Prostate gland (tissue), 2 donors: ENCODE measurements at regions not wholly inside any gene's neighbourhood (a gene's known extent, or its start where the extent isn't known, plus 50 kb on each side); places are given as distances from the start of the nearest gene placed in this dataset.
A peak's percentile ranks its signal among the peaks of the same experiment; 100 is the strongest.

ENCODE experiments used
- DNase-seq: peaks from one replicate; pipeline ENCODE4 v3.0.0-alpha.2; 2019; ENCODE audit warnings: low spot score
- H3K27ac ChIP-seq, 2 donors: fragments of 200-600 bp; sonication (generic); 2 replicates each; pipeline ENCODE4 v1.5.1; 2017 to 2019
- H3K27me3 ChIP-seq: fragments of 200-600 bp; sonication (generic); replicated peaks from 2 replicates; pipeline ENCODE4 v1.5.1; 2019; ENCODE audit not compliant: insufficient read depth
- H3K36me3 ChIP-seq, 2 donors: fragments of 200-600 bp; sonication (generic); 1 replicate in 1 of 2; 2 replicates in 1 of 2; pipeline versions ENCODE4 v1.5.1 to v1.8.1; 2017 to 2019
- H3K4me1 ChIP-seq: fragments of 200-600 bp; sonication (generic); replicated peaks from 2 replicates; pipeline ENCODE4 v1.5.1; 2019
- H3K4me3 ChIP-seq, 2 donors: fragments of 200-600 bp; sonication (generic); 2 replicates each; pipeline ENCODE4 v1.5.1; 2017 to 2019
- H3K9me3 ChIP-seq: fragments of 200-600 bp; sonication (generic); 2 replicates; pipeline ENCODE4 v1.5.1; 2017
- CTCF ChIP-seq, 4 experiments: fragments of 200-600 bp in 2 of 4; fragments of 450-650 bp in 2 of 4; sonication (generic) in 2 of 4; IDR thresholded peaks; 1 replicate in 3 of 4; 2 replicates in 1 of 4; pipeline ENCODE4 v1.5.1; 2016 to 2019; ENCODE audit warnings: antibody characterized with exemption in 4 of 4, mild to moderate bottlenecking in 2 of 4, moderate library complexity in 2 of 4
- POLR2A ChIP-seq: fragments of 450-650 bp; IDR thresholded peaks from one replicate; pipeline ENCODE4 v1.6.1; 2016; ENCODE audit warnings: antibody characterized with exemption, mild to moderate bottlenecking
- POLR2AphosphoS5 ChIP-seq: sonication (generic); formaldehyde crosslinking; IDR thresholded peaks from one replicate; pipeline ENCODE4 v1.6.1; 2017; ENCODE audit warnings: antibody characterized with exemption
- WGBS: methylation state at CpG from one replicate; pipeline ENCODE4 v1.1.5; 2018; 5-methylcytosine and 5-hydroxymethylcytosine counted together
- intact Hi-C: fragments of 100-400 bp; cut with DNase I; formaldehyde crosslinking; loops from one replicate; pipeline ENCODE4 v1.14.2; 2022

GRCh38 chr4:149145803-149146202 lies 669.8 kb downstream of the IQCM start:
- Histone ChIP-seq H3K4me1 (no peaks in the 10 kb centered on the region), H3K27ac (no peak overlapping the region), H3K9me3 (no peaks in the 10 kb centered on the region), H3K4me3 (no peak overlapping the region), H3K27me3 (peaks cover 2% of the 10 kb centered on the region), H3K36me3 (no peaks in the 10 kb centered on the region)
- TF ChIP-seq POLR2AphosphoS5, result no peak
- TF ChIP-seq POLR2A, result no peak
- TF ChIP-seq CTCF (IDR thresholded peaks at IDR 0.05), result no peak
- DNase-seq, result no peak
- 92% methylated on average over 2 of the region's 2 CpGs for WGBS
- intact Hi-C loops, result no loop called here

- no peak for DNase-seq
- intact Hi-C loops, result no loop called here
- H3K4me3 ChIP-seq, result no peak overlapping the region
- no peaks in the 10 kb centered on the region for H3K36me3 ChIP-seq
- H3K27me3 ChIP-seq, result peaks cover 2% of the 10 kb centered on the region
- H3K4me1 ChIP-seq, result no peaks in the 10 kb centered on the region
- no peaks in the 10 kb centered on the region for H3K9me3 ChIP-seq
- TF ChIP-seq CTCF (IDR thresholded peaks at IDR 0.05), result no peak
- no peak for TF ChIP-seq POLR2AphosphoS5
- TF ChIP-seq POLR2A, result no peak
- no peak overlapping the region for H3K27ac ChIP-seq
- 79% methylated on average over 1 of the region's 1 CpG for WGBS
Measured at GRCh38 chr4:149144060-149144459, 671.6 kb downstream of the IQCM start.

- H3K4me1 ChIP-seq, result no peaks in the 10 kb centered on the region
- no peaks in the 10 kb centered on the region for H3K36me3 ChIP-seq
- TF ChIP-seq CTCF (IDR thresholded peaks at IDR 0.05) (no peak), POLR2A (no peak), POLR2AphosphoS5 (no peak)
- intact Hi-C loops, result no loop called here
- no peak for DNase-seq
- H3K4me3 ChIP-seq, result no peak overlapping the region
- H3K9me3 ChIP-seq, result no peaks in the 10 kb centered on the region
- 52% methylated on average over 2 of the region's 2 CpGs for WGBS
- H3K27me3 ChIP-seq, result peaks cover 2% of the 10 kb centered on the region
- no peak overlapping the region for H3K27ac ChIP-seq
Measured at GRCh38 chr4:149141391-149141790, 674.3 kb downstream of the IQCM start.

- H3K9me3 ChIP-seq, result no peaks in the 10 kb centered on the region
- H3K4me1 ChIP-seq, result no peaks in the 10 kb centered on the region
- H3K27ac ChIP-seq, result no peak overlapping the region
- WGBS, result 18% methylated on average over 2 of the region's 2 CpGs
- intact Hi-C loops, result no loop called here
- TF ChIP-seq POLR2AphosphoS5 (no peak), POLR2A (no peak), CTCF (IDR thresholded peaks at IDR 0.05) (no peak)
- DNase-seq, result peak; percentile 4
- H3K27me3 ChIP-seq, result peaks cover 2% of the 10 kb centered on the region
- H3K4me3 ChIP-seq, result no peak overlapping the region
- H3K36me3 ChIP-seq, result no peaks in the 10 kb centered on the region
Measured at GRCh38 chr4:149140841-149141240, 674.8 kb downstream of the IQCM start.

GRCh38 chr4:149136951-149137620 lies 678.6 kb downstream of the IQCM start:
- H3K4me3 ChIP-seq, result no peak overlapping the region
- no peak overlapping the region for H3K27ac ChIP-seq
- no peaks in the 10 kb centered on the region for H3K9me3 ChIP-seq
- intact Hi-C loops, result no loop called here
- no peaks in the 10 kb centered on the region for H3K4me1 ChIP-seq
- H3K36me3 ChIP-seq, result no peaks in the 10 kb centered on the region
- no peaks in the 10 kb centered on the region for H3K27me3 ChIP-seq
- TF ChIP-seq CTCF (IDR thresholded peaks at IDR 0.05) (no peak), POLR2AphosphoS5 (no peak), POLR2A (no peak)
- DNase-seq, result no peak
- WGBS, result 84% methylated on average over 3 of the region's 3 CpGs
